GM13976 (cell line): ENCODE measurements at regions not wholly inside any gene's neighbourhood (a gene's known extent, or its start where the extent isn't known, plus 50 kb on each side); places are given as distances from the start of the nearest gene placed in this dataset.

Experiments
- DNase-seq: peaks from one replicate; pipeline ENCODE4 v3.0.0; 2012; ENCODE audit warnings: low spot score
- CTCF ChIP-seq: IDR thresholded peaks from 2 replicates; pipeline ENCODE4 v1.5.1; 2012; ENCODE audit warnings: borderline replicate concordance, mild to moderate bottlenecking; ENCODE audit not compliant: insufficient read depth; ENCODE audit errors: extremely low read depth, missing control alignments, control extremely low read depth
- in situ Hi-C: fragments of 300-500 bp; cut with MboI; formaldehyde crosslinking; loops from one replicate; pipeline ENCODE4 v1.12.0; 2022; ENCODE audit warnings: low sequenced_read_pairs, mixed read lengths, inconsistent platforms; ENCODE audit not compliant: unreplicated experiment

DNA sequence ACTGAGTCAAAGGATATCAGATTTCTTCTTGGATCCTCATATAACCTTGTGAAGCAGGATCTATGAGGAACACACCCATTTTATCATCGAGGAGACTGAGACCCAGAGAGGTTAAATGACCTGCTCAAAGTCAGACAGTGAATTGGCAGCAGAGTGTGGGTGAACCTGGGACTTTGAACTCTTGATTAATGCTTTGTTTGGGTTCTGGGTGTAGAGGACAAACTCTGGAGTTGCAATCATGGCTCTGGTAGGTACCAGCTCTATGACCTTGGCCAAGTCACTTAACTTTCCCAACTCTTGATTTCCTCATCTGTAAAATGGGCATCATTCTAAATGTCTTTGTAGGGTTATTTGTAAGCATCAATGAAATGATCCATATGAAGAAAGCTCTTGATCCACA lies 166.4 kb downstream of the HAPSTR1 start:
- DNase-seq, result no peak
- no peak for TF ChIP-seq CTCF
- in situ Hi-C loops, result loop anchor here (25.0 kb wide), 1 partner anchor 929 kb away; the partner anchor contains the start of gene GRIN2A

DNA sequence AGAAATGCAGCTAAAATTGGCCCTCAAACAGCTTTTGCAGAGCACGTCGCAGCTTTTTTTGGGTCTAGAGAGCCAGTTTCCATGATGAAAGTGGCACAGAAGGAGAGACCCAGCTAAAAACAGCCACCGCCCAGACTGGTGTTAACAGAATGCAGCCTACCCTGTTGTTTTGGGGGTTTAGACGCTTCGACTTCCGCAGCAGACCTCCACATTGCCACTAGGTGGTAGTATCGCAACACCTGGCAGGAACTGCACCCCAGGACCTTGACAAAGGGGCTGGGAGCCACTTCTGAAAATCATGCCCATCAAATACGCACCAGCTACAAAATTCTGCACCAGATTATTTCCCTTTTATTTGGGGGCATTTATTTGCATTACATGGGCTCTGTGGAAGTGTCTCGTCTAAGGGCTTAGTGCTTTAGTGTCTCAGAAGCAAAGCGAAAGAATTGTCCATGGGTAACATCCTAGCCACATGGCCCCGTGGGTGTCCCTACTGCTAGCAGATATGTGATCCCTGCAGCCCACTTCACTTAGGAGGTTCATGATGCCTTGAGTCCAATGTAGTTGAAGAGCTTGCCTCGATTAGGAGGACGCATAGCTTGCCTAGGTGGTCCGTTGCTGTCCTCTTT lies 167.1 kb downstream of the HAPSTR1 start:
- TF ChIP-seq CTCF, result peak; percentile 58
- peak; percentile 68 for DNase-seq
- in situ Hi-C loops, result loop anchor here (25.0 kb wide), 1 partner anchor 929 kb away; the partner anchor contains the start of gene GRIN2A

DNA sequence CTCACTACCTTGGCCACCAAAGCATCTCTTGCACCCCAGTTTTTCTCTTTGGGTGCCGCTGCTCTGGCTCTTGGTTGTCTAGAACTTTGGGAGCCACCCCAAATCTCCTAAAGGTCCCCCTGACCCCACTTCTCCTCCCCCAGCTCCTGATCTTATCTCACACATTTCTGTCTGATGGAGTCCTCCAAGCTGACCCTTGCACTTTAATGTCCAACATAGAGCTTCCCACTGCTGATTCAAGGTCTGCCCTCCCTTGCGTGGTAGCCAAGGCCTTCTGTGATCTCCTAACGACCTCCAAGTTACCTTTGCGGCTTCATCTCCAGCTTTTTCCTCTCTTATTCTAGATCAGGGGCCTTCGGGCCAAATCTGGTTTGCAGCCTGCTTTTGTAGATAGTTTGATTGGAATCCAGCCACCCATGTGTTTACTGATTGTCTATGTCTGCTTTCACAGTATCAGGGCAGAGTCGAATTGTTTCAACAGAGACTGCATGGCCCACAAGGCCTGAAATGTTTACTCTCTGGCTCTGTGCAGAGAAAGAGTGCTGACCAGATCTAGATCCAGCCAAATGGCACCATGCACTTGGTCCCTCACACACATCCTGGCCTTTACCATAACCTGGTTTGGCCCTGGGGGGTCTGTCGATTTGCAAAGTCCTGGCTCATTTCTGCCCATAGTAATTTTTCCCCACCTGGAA lies 168.6 kb downstream of the HAPSTR1 start:
- TF ChIP-seq CTCF, result no peak
- no peak for DNase-seq
- in situ Hi-C loops, result loop anchor here (25.0 kb wide), 1 partner anchor 927 kb away; the partner anchor contains the start of gene GRIN2A

GRCh38 chr16:9260666-9261065 lies 169.2 kb downstream of the HAPSTR1 start:
- in situ Hi-C loops, result loop anchor here (25.0 kb wide), 1 partner anchor 927 kb away; the partner anchor contains the start of gene GRIN2A
- TF ChIP-seq CTCF, result no peak
- DNase-seq, result no peak

GRCh38 chr16:9261376-9261775 lies 169.9 kb downstream of the HAPSTR1 start:
- no peak for DNase-seq
- no peak for TF ChIP-seq CTCF
- in situ Hi-C loops, result loop anchor here (25.0 kb wide), 1 partner anchor 926 kb away; the partner anchor contains the start of gene GRIN2A

- TF ChIP-seq CTCF, result no peak
- in situ Hi-C loops, result loop anchor here (25.0 kb wide), 1 partner anchor 924 kb away; the partner anchor contains the start of gene GRIN2A
- no peak for DNase-seq
These were observed 171.7 kb downstream of the HAPSTR1 start for GRCh38 chr16:9262941-9263715.
